ENCODE measurements at regions not wholly inside any gene's neighbourhood (a gene's known extent, or its start where the extent isn't known, plus 50 kb on each side); places are given as distances from the start of the nearest gene placed in this dataset.

GRCh38 chr2:238502088-238502810 lies 75.5 kb downstream of the ASB1 start:
- peaks cover 14% of the 10 kb centered on the region for H3K27me3 ChIP-seq (ENCODE audit: control insufficient read depth, insufficient read depth, low read length)
- no peak overlapping the region for H3K9ac ChIP-seq (ENCODE audit: low read depth, low read length)
- no peaks in the 10 kb centered on the region for H3K9me3 ChIP-seq (replicated peaks; ENCODE audit: low read length)
- no peaks in the 10 kb centered on the region for H3K4me1 ChIP-seq (ENCODE audit: control insufficient read depth, insufficient read depth, low read length)
- H3K4me3 ChIP-seq (ENCODE audit: low read length) = no peak overlapping the region
- no peaks in the 10 kb centered on the region for H3K36me3 ChIP-seq (ENCODE audit: insufficient read depth, low read length)
- no peak overlapping the region for H3K4me2 ChIP-seq (ENCODE audit: low read length)

GRCh38 chr2:238502956-238503791 lies 76.4 kb downstream of the ASB1 start:
- Histone ChIP-seq H3K9me3 (replicated peaks; ENCODE audit: low read length) (no peaks in the 10 kb centered on the region), H3K4me2 (ENCODE audit: low read length) (no peak overlapping the region), H3K27me3 (ENCODE audit: control insufficient read depth, insufficient read depth, low read length) (peaks cover 16% of the 10 kb centered on the region), H3K9ac (ENCODE audit: low read depth, low read length) (no peak overlapping the region), H3K4me3 (ENCODE audit: low read length) (no peak overlapping the region), H3K36me3 (ENCODE audit: insufficient read depth, low read length) (no peaks in the 10 kb centered on the region), H3K4me1 (ENCODE audit: control insufficient read depth, insufficient read depth, low read length) (no peaks in the 10 kb centered on the region)

GRCh38 chr2:238504181-238504931 lies 77.6 kb downstream of the ASB1 start:
- H3K4me1 ChIP-seq (ENCODE audit: control insufficient read depth, insufficient read depth, low read length) = no peaks in the 10 kb centered on the region
- H3K9me3 ChIP-seq (replicated peaks; ENCODE audit: low read length) = no peaks in the 10 kb centered on the region
- H3K9ac ChIP-seq (ENCODE audit: low read depth, low read length) = no peak overlapping the region
- H3K27me3 ChIP-seq (ENCODE audit: control insufficient read depth, insufficient read depth, low read length) = peaks cover 16% of the 10 kb centered on the region
- H3K4me2 ChIP-seq (ENCODE audit: low read length) = no peak overlapping the region
- H3K4me3 ChIP-seq (ENCODE audit: low read length) = no peak overlapping the region
- no peaks in the 10 kb centered on the region for H3K36me3 ChIP-seq (ENCODE audit: insufficient read depth, low read length)

GRCh38 chr2:238505119-238505891 lies 78.6 kb downstream of the ASB1 start:
- Histone ChIP-seq H3K4me1 (ENCODE audit: control insufficient read depth, insufficient read depth, low read length) (no peaks in the 10 kb centered on the region), H3K9ac (ENCODE audit: low read depth, low read length) (no peak overlapping the region), H3K4me3 (ENCODE audit: low read length) (no peak overlapping the region), H3K4me2 (ENCODE audit: low read length) (no peak overlapping the region), H3K27me3 (ENCODE audit: control insufficient read depth, insufficient read depth, low read length) (peaks cover 16% of the 10 kb centered on the region), H3K9me3 (replicated peaks; ENCODE audit: low read length) (no peaks in the 10 kb centered on the region), H3K36me3 (ENCODE audit: insufficient read depth, low read length) (no peaks in the 10 kb centered on the region)

GRCh38 chr2:238505892-238506280 lies 79.2 kb downstream of the ASB1 start:
- Histone ChIP-seq H3K4me1 (ENCODE audit: control insufficient read depth, insufficient read depth, low read length) (no peaks in the 10 kb centered on the region), H3K9me3 (replicated peaks; ENCODE audit: low read length) (no peaks in the 10 kb centered on the region), H3K4me3 (ENCODE audit: low read length) (no peak overlapping the region), H3K9ac (ENCODE audit: low read depth, low read length) (no peak overlapping the region), H3K36me3 (ENCODE audit: insufficient read depth, low read length) (no peaks in the 10 kb centered on the region), H3K27me3 (ENCODE audit: control insufficient read depth, insufficient read depth, low read length) (peaks cover 16% of the 10 kb centered on the region), H3K4me2 (ENCODE audit: low read length) (no peak overlapping the region)

- Histone ChIP-seq H3K4me2 (ENCODE audit: low read length) (no peak overlapping the region), H3K4me3 (ENCODE audit: low read length) (no peak overlapping the region), H3K27me3 (ENCODE audit: control insufficient read depth, insufficient read depth, low read length) (peaks cover 16% of the 10 kb centered on the region), H3K4me1 (ENCODE audit: control insufficient read depth, insufficient read depth, low read length) (no peaks in the 10 kb centered on the region), H3K36me3 (ENCODE audit: insufficient read depth, low read length) (no peaks in the 10 kb centered on the region), H3K9ac (ENCODE audit: low read depth, low read length) (no peak overlapping the region), H3K9me3 (replicated peaks; ENCODE audit: low read length) (no peaks in the 10 kb centered on the region)
Measured at GRCh38 chr2:238506371-238507068, 79.8 kb downstream of the ASB1 start.

- Histone ChIP-seq H3K27me3 (ENCODE audit: control insufficient read depth, insufficient read depth, low read length) (peaks cover 16% of the 10 kb centered on the region), H3K9ac (ENCODE audit: low read depth, low read length) (no peak overlapping the region), H3K4me2 (ENCODE audit: low read length) (no peak overlapping the region), H3K36me3 (ENCODE audit: insufficient read depth, low read length) (no peaks in the 10 kb centered on the region), H3K4me1 (ENCODE audit: control insufficient read depth, insufficient read depth, low read length) (no peaks in the 10 kb centered on the region), H3K4me3 (ENCODE audit: low read length) (no peak overlapping the region), H3K9me3 (replicated peaks; ENCODE audit: low read length) (no peaks in the 10 kb centered on the region)
Measured at GRCh38 chr2:238507836-238508235, 81.1 kb downstream of the ASB1 start.

- peaks cover 16% of the 10 kb centered on the region for H3K27me3 ChIP-seq (ENCODE audit: control insufficient read depth, insufficient read depth, low read length)
- no peak overlapping the region for H3K9ac ChIP-seq (ENCODE audit: low read depth, low read length)
Measured at GRCh38 chr2:238509151-238509835, 82.6 kb downstream of the ASB1 start.

GRCh38 chr2:238509903-238510302 lies 83.2 kb downstream of the ASB1 start:
- no peaks in the 10 kb centered on the region for H3K36me3 ChIP-seq (ENCODE audit: insufficient read depth, low read length)
- no peak overlapping the region for H3K4me3 ChIP-seq (ENCODE audit: low read length)
- H3K9ac ChIP-seq (ENCODE audit: low read depth, low read length) = no peak overlapping the region
- H3K27me3 ChIP-seq (ENCODE audit: control insufficient read depth, insufficient read depth, low read length) = peaks cover 16% of the 10 kb centered on the region
- no peaks in the 10 kb centered on the region for H3K4me1 ChIP-seq (ENCODE audit: control insufficient read depth, insufficient read depth, low read length)
- H3K4me2 ChIP-seq (ENCODE audit: low read length) = no peak overlapping the region
- no peaks in the 10 kb centered on the region for H3K9me3 ChIP-seq (replicated peaks; ENCODE audit: low read length)

More at GRCh38 chr2:238509151-238509835, 82.6 kb downstream of the ASB1 start:
- H3K4me3 ChIP-seq (ENCODE audit: low read length) = no peak overlapping the region
- H3K4me1 ChIP-seq (ENCODE audit: control insufficient read depth, insufficient read depth, low read length) = no peaks in the 10 kb centered on the region
- H3K4me2 ChIP-seq (ENCODE audit: low read length) = no peak overlapping the region
- H3K36me3 ChIP-seq (ENCODE audit: insufficient read depth, low read length) = no peaks in the 10 kb centered on the region
- H3K9me3 ChIP-seq (replicated peaks; ENCODE audit: low read length) = no peaks in the 10 kb centered on the region

- Histone ChIP-seq H3K4me3 (ENCODE audit: low read length) (no peak overlapping the region), H3K9ac (ENCODE audit: low read depth, low read length) (no peak overlapping the region)
Measured at GRCh38 chr2:238510911-238511613, 84.3 kb downstream of the ASB1 start.

More at GRCh38 chr2:238510911-238511613, 84.3 kb downstream of the ASB1 start:
- Histone ChIP-seq H3K9me3 (replicated peaks; ENCODE audit: low read length) (no peaks in the 10 kb centered on the region), H3K4me2 (ENCODE audit: low read length) (no peak overlapping the region), H3K36me3 (ENCODE audit: insufficient read depth, low read length) (no peaks in the 10 kb centered on the region), H3K27me3 (ENCODE audit: control insufficient read depth, insufficient read depth, low read length) (peaks cover 14% of the 10 kb centered on the region), H3K4me1 (ENCODE audit: control insufficient read depth, insufficient read depth, low read length) (no peaks in the 10 kb centered on the region)
